H9 (cell line): ENCODE measurements at regions not wholly inside any gene's neighbourhood (a gene's known extent, or its start where the extent isn't known, plus 50 kb on each side); places are given as distances from the start of the nearest gene placed in this dataset.

Source experiments
- DNase-seq: peaks from one replicate; pipeline ENCODE4 v3.0.0-alpha.2; 2017
- H2AFZ ChIP-seq: one replicate; pipeline ENCODE4 v1.6.1; 2013; ENCODE audit warnings: mild to moderate bottlenecking, low read length, control low read depth, moderate library complexity
- H2AK5ac ChIP-seq: 2 replicates; pipeline ENCODE4 v1.6.1; 2013; ENCODE audit warnings: low read length, control low read depth, mixed read lengths; ENCODE audit not compliant: insufficient read length
- H2BK120ac ChIP-seq: one replicate; pipeline ENCODE4 v1.6.1; 2013; ENCODE audit warnings: low read depth, mild to moderate bottlenecking, low read length, control low read depth, inconsistent platforms; ENCODE audit not compliant: poor library complexity, severe bottlenecking
- H2BK12ac ChIP-seq: 2 replicates; pipeline ENCODE4 v1.6.1; 2013; ENCODE audit warnings: low read length, control low read depth, mixed read lengths, low read depth; ENCODE audit not compliant: insufficient read length
- H2BK15ac ChIP-seq: 2 replicates; pipeline ENCODE4 v1.6.1; 2013; ENCODE audit warnings: low read depth, low read length, control low read depth
- H2BK20ac ChIP-seq: one replicate; pipeline ENCODE4 v1.6.1; 2013; ENCODE audit warnings: low read depth, mild to moderate bottlenecking, low read length, control low read depth, inconsistent platforms; ENCODE audit not compliant: poor library complexity, severe bottlenecking
- H2BK5ac ChIP-seq: 2 replicates; pipeline ENCODE4 v1.6.1; 2013; ENCODE audit warnings: low read length, control low read depth, mixed read lengths; ENCODE audit not compliant: insufficient read length
- H3K14ac ChIP-seq: 2 replicates; pipeline ENCODE4 v1.6.1; 2013; ENCODE audit warnings: low read length, control low read depth; ENCODE audit not compliant: insufficient read depth
- H3K18ac ChIP-seq: 2 replicates; pipeline ENCODE4 v1.6.1; 2013; ENCODE audit warnings: low read depth, mild to moderate bottlenecking, mixed read lengths, low read length, control low read depth; ENCODE audit not compliant: insufficient read length
- H3K23ac ChIP-seq: 2 replicates; pipeline ENCODE4 v1.6.1; 2013; ENCODE audit warnings: low read length, control low read depth, mixed read lengths, low read depth; ENCODE audit not compliant: insufficient read length
- H3K23me2 ChIP-seq: 2 replicates; pipeline ENCODE4 v1.6.1; 2013; ENCODE audit warnings: low read depth, mild to moderate bottlenecking, mixed read lengths, low read length, control low read depth; ENCODE audit not compliant: insufficient read length, poor library complexity, severe bottlenecking
- H3K27ac ChIP-seq: 2 replicates; pipeline ENCODE4 v1.5.1; 2013; ENCODE audit warnings: low read length, control low read depth, mixed read lengths, low read depth; ENCODE audit not compliant: insufficient read length
- H3K27me3 ChIP-seq: 2 replicates; pipeline ENCODE4 v1.6.1; 2013; ENCODE audit warnings: low read length, control low read depth, inconsistent platforms; ENCODE audit not compliant: insufficient read depth
- H3K4ac ChIP-seq: 2 replicates; pipeline ENCODE4 v1.6.1; 2013; ENCODE audit warnings: low read depth, mild to moderate bottlenecking, control low read depth, inconsistent platforms, low read length, moderate library complexity
- H3K4me1 ChIP-seq: 2 replicates; pipeline ENCODE4 v1.6.1; 2013; ENCODE audit warnings: low read length, control low read depth, inconsistent platforms; ENCODE audit not compliant: insufficient read depth
- H3K4me2 ChIP-seq: 2 replicates; pipeline ENCODE4 v1.6.1; 2013; ENCODE audit warnings: low read length, control low read depth, mixed read lengths; ENCODE audit not compliant: insufficient read length, insufficient read depth
- H3K56ac ChIP-seq: 2 replicates; pipeline ENCODE4 v1.6.1; 2013; ENCODE audit warnings: low read depth, mild to moderate bottlenecking, mixed read lengths, low read length, control low read depth; ENCODE audit not compliant: insufficient read length
- H3K79me1 ChIP-seq: 2 replicates; pipeline ENCODE4 v1.6.1; 2013; ENCODE audit warnings: low read depth, mild to moderate bottlenecking, moderate library complexity, low read length, control low read depth, inconsistent platforms; ENCODE audit not compliant: insufficient read depth, poor library complexity, severe bottlenecking
- H3K79me2 ChIP-seq: 2 replicates; pipeline ENCODE4 v1.6.1; 2013; ENCODE audit warnings: low read length, control low read depth, inconsistent platforms; ENCODE audit not compliant: insufficient read depth
- H3K9ac ChIP-seq: 2 replicates; pipeline ENCODE4 v1.6.1; 2013; ENCODE audit warnings: low read length, control low read depth, mixed read lengths; ENCODE audit not compliant: insufficient read length; ENCODE audit errors: extremely low read depth
- H3K9me3 ChIP-seq: one replicate; pipeline ENCODE4 v1.6.1; 2013; ENCODE audit warnings: low read depth, low read length, inconsistent platforms; ENCODE audit not compliant: control insufficient read depth
- H3T11ph ChIP-seq: one replicate; pipeline ENCODE4 v1.6.1; 2013; ENCODE audit warnings: mild to moderate bottlenecking, low read length, control low read depth, inconsistent platforms
- H4K20me1 ChIP-seq: one replicate; pipeline ENCODE4 v1.6.1; 2013; ENCODE audit not compliant: control insufficient read depth, insufficient read length, insufficient read depth
- H4K5ac ChIP-seq: 2 replicates; pipeline ENCODE4 v1.6.1; 2013; ENCODE audit warnings: low read depth, mild to moderate bottlenecking, mixed read lengths, low read length, control low read depth; ENCODE audit not compliant: insufficient read length
- H4K8ac ChIP-seq: replicated peaks from 2 replicates; pipeline ENCODE4 v1.6.1; 2013; ENCODE audit warnings: low read length, control low read depth, mixed read lengths, low read depth; ENCODE audit not compliant: insufficient read length
- H4K91ac ChIP-seq: 2 replicates; pipeline ENCODE4 v1.6.1; 2013; ENCODE audit warnings: low read depth, mild to moderate bottlenecking, moderate library complexity, mixed read lengths, low read length, control low read depth; ENCODE audit not compliant: insufficient read length
- H3K27ac Mint-ChIP-seq, 3 experiments: 2 replicates in 2 of 3; 3 replicates in 1 of 3; pipeline ENCODE4 v1.8.0; 2020 to 2021; ENCODE audit warnings: mixed read lengths in 3 of 3, mild to moderate bottlenecking in 1 of 3, moderate library complexity in 1 of 3
- H3K27me3 Mint-ChIP-seq: 2 replicates; pipeline ENCODE4 v1.8.0; 2021; ENCODE audit warnings: low read depth, mild to moderate bottlenecking, moderate library complexity, mixed read lengths
- H3K36me3 Mint-ChIP-seq, 3 experiments: 2 replicates in 2 of 3; 3 replicates in 1 of 3; pipeline ENCODE4 v1.8.0; 2020 to 2021; ENCODE audit warnings: low read depth in 3 of 3, mixed read lengths in 3 of 3; ENCODE audit not compliant: insufficient read depth in 1 of 3
- H3K4me1 Mint-ChIP-seq, 2 experiments: 2 replicates each; pipeline ENCODE4 v1.8.0; 2020; ENCODE audit warnings: mixed read lengths in 2 of 2
- H3K4me3 Mint-ChIP-seq, 2 experiments: 2 replicates in 1 of 2; 3 replicates in 1 of 2; pipeline ENCODE4 v1.8.0; 2020 to 2021; ENCODE audit warnings: mild to moderate bottlenecking in 2 of 2, mixed read lengths in 2 of 2, moderate library complexity in 1 of 2
- H3K9me3 Mint-ChIP-seq, 2 experiments: 2 replicates in 1 of 2; 3 replicates in 1 of 2; pipeline ENCODE4 v1.8.0; 2020; ENCODE audit warnings: mild to moderate bottlenecking in 2 of 2, mixed read lengths in 2 of 2, moderate library complexity in 1 of 2
- CTCF ChIP-seq: fragments of 200-600 bp; sonication (generic); conservative IDR thresholded peaks from 3 replicates; pipeline ENCODE4 v1.8.0; 2021; ENCODE audit warnings: antibody characterized with exemption, mild to moderate bottlenecking
- WGBS: extraction: QIAGEN DNeasy Blood & Tissue Kit; methylation state at CpG from one replicate; pipeline ENCODE4 v1.1.7; 2013; ENCODE audit warnings: missing lambda C conversion rate, low lambda C conversion rate, mixed read lengths; ENCODE audit not compliant: insufficient read length; ENCODE audit errors: extremely low coverage; 5-methylcytosine and 5-hydroxymethylcytosine counted together

- no peak for DNase-seq
Observed at GRCh38 chr5:62059960-62060359, 246.0 kb upstream of the KIF2A start.

More at GRCh38 chr5:62059960-62060359, 246.0 kb upstream of the KIF2A start:
- Histone ChIP-seq H3K23me2 (no peaks in the 10 kb centered on the region), H2BK12ac (no peak overlapping the region), H3K9me3 (no peaks in the 10 kb centered on the region), H3K27me3 (no peaks in the 10 kb centered on the region), H3K9ac (no peak overlapping the region), H3K4me2 (no peak overlapping the region), H4K8ac (no peak overlapping the region), H2BK15ac (no peak overlapping the region), H2AK5ac (no peak overlapping the region), H3T11ph (no peak overlapping the region), H4K5ac (no peak overlapping the region), H3K4ac (no peak overlapping the region), H3K23ac (no peak overlapping the region), H4K20me1 (no peaks in the 10 kb centered on the region), H3K4me1 (peaks cover 2% of the 10 kb centered on the region; the same call in 1 of the 2 replicates), H3K79me2 (no peaks in the 10 kb centered on the region), H3K56ac (no peak overlapping the region), H3K14ac (no peak overlapping the region), H2BK20ac (no peak overlapping the region), H4K91ac (no peak overlapping the region), H3K79me1 (no peaks in the 10 kb centered on the region), H2BK5ac (no peak overlapping the region), H2BK120ac (no peak overlapping the region), H3K18ac (no peak overlapping the region), H3K27ac (no peak overlapping the region), H2AFZ (no peak overlapping the region)
- no peak overlapping the region for H3K27ac Mint-ChIP-seq
- WGBS: no CpG with 5 or more reads among the region's 2 CpGs
- peaks cover 17 to 24% of the 10 kb centered on the region in 2 experiments for H3K4me1 Mint-ChIP-seq
- no peak for TF ChIP-seq CTCF
- peaks cover 0 to 23% (median 0%) of the 10 kb centered on the region in 3 experiments; a peak in 4 of 7 replicates for H3K36me3 Mint-ChIP-seq
- peaks cover 2 to 3% of the 10 kb centered on the region in 2 experiments; a peak in 3 of 5 replicates for H3K9me3 Mint-ChIP-seq
- no peaks in the 10 kb centered on the region for H3K27me3 Mint-ChIP-seq
- H3K4me3 Mint-ChIP-seq: no peak overlapping the region
